A549 (cell line): ENCODE measurements at regions not wholly inside any gene's neighbourhood (a gene's known extent, or its start where the extent isn't known, plus 50 kb on each side); places are given as distances from the start of the nearest gene placed in this dataset.
"Not testable (repeated sequence)": the region's sequence is repeated elsewhere in the genome, so short reads cannot be mapped to it uniquely, and the experiment has no call there.

Source experiments
- RNF2 ChIP-seq: fragments of 200-600 bp; sonication (generic); IDR thresholded peaks from 2 replicates; pipeline ENCODE4 v1.6.1; 2016; ENCODE audit warnings: low read depth, mild to moderate bottlenecking, antibody characterized with exemption, moderate library complexity, borderline replicate concordance
- TF ChIP-seq, protein P1 (sequence below): fragments of >200 bp; sonication (Bioruptor Twin); formaldehyde crosslinking; IDR thresholded peaks from 3 replicates; pipeline ENCODE4 v1.5.1; 2016

DNA sequence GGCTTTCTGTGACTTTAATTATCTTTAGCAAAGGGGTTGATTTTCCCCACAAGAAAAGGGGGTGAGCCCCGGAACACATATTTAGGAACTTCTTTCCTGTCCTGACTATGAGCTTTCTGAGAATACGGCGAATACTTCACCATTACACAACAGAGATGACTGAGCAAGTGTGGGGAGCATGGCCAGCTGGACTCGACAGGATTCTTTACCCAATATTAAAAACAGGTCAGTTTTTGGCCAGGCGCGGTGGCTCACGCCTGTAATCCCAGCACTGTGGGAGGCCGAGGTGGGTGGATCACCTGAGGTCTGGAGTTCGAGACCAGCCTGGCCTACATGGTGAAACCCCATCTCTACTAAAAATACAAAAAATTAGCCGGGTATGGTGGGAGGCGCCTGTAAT lies 153.7 kb downstream of the TFAP2C start:
- not testable (repeated sequence) for TF ChIP-seq RNF2
- TF ChIP-seq, protein P1, sequence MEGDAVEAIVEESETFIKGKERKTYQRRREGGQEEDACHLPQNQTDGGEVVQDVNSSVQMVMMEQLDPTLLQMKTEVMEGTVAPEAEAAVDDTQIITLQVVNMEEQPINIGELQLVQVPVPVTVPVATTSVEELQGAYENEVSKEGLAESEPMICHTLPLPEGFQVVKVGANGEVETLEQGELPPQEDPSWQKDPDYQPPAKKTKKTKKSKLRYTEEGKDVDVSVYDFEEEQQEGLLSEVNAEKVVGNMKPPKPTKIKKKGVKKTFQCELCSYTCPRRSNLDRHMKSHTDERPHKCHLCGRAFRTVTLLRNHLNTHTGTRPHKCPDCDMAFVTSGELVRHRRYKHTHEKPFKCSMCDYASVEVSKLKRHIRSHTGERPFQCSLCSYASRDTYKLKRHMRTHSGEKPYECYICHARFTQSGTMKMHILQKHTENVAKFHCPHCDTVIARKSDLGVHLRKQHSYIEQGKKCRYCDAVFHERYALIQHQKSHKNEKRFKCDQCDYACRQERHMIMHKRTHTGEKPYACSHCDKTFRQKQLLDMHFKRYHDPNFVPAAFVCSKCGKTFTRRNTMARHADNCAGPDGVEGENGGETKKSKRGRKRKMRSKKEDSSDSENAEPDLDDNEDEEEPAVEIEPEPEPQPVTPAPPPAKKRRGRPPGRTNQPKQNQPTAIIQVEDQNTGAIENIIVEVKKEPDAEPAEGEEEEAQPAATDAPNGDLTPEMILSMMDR: not testable (repeated sequence)
